CD14-positive monocyte (primary cell): ENCODE measurements at regions not wholly inside any gene's neighbourhood (a gene's known extent, or its start where the extent isn't known, plus 50 kb on each side); places are given as distances from the start of the nearest gene placed in this dataset.

Experiments used
- DNase-seq, 3 donors: peaks; one replicate each; pipeline ENCODE4 v3.0.0-alpha.2; 2011 to 2022
- H2AFZ ChIP-seq: 2 replicates; pipeline ENCODE4 v1.6.0; 2012; ENCODE audit warnings: mild to moderate bottlenecking, low read depth, low read length, inconsistent platforms; ENCODE audit not compliant: insufficient read depth, poor library complexity, severe bottlenecking
- H3K27ac ChIP-seq, 2 donors: 1 replicate in 1 of 2; 2 replicates in 1 of 2; pipeline ENCODE4 v1.5.1; 2012 to 2013; ENCODE audit warnings: low read length in 2 of 2, control low read depth in 1 of 2, inconsistent platforms in 1 of 2, low read depth in 1 of 2, mild to moderate bottlenecking in 1 of 2
- H3K27me3 ChIP-seq, 2 donors: one replicate each; pipeline versions ENCODE4 v1.6.0 to v1.6.1; 2011 to 2013; ENCODE audit warnings: low read length in 2 of 2; ENCODE audit not compliant: control insufficient read depth in 2 of 2, insufficient read depth in 2 of 2
- H3K36me3 ChIP-seq, 2 donors: replicated peaks in 1 of 2; 1 replicate in 1 of 2; 2 replicates in 1 of 2; pipeline versions ENCODE4 v1.5.1 to v1.6.1; 2012 to 2013; ENCODE audit warnings: low read length in 2 of 2, control low read depth in 1 of 2, inconsistent platforms in 1 of 2, mild to moderate bottlenecking in 1 of 2; ENCODE audit not compliant: insufficient read depth in 2 of 2, control insufficient read depth in 1 of 2
- H3K4me1 ChIP-seq, 2 donors: 1 replicate in 1 of 2; 2 replicates in 1 of 2; pipeline versions ENCODE4 v1.5.1 to v1.6.1; 2012 to 2013; ENCODE audit warnings: low read length in 2 of 2, control low read depth in 1 of 2, inconsistent platforms in 1 of 2, mild to moderate bottlenecking in 1 of 2, moderate library complexity in 1 of 2; ENCODE audit not compliant: insufficient read depth in 2 of 2, control insufficient read depth in 1 of 2
- H3K4me2 ChIP-seq: replicated peaks from 2 replicates; pipeline ENCODE3; 2012; ENCODE audit warnings: low read length, moderate library complexity, mild to moderate bottlenecking; ENCODE audit not compliant: poor library complexity, severe bottlenecking; ENCODE audit errors: extremely low read depth
- H3K4me3 ChIP-seq, 3 experiments: fragments of 200-600 bp in 1 of 3; sonication (generic) in 1 of 3; replicated peaks in 1 of 3; 1 replicate in 2 of 3; 2 replicates in 1 of 3; pipeline ENCODE4 v1.5.1; 2011 to 2013; ENCODE audit warnings: low read length in 3 of 3, mild to moderate bottlenecking in 3 of 3, control low read depth in 2 of 3, low read depth in 2 of 3, inconsistent platforms in 1 of 3, moderate library complexity in 1 of 3
- H3K79me2 ChIP-seq: 2 replicates; pipeline ENCODE4 v1.6.0; 2012; ENCODE audit warnings: mild to moderate bottlenecking, control low read depth, inconsistent platforms, low read length, moderate library complexity; ENCODE audit not compliant: insufficient read depth
- H3K9ac ChIP-seq: 2 replicates; pipeline ENCODE4 v1.6.0; 2017; ENCODE audit warnings: low read length, mild to moderate bottlenecking; ENCODE audit not compliant: insufficient read depth, poor library complexity, severe bottlenecking
- H3K9me3 ChIP-seq, 2 donors: replicated peaks in 1 of 2; 1 replicate in 1 of 2; 2 replicates in 1 of 2; pipeline versions ENCODE4 v1.5.1 to v1.6.1; 2012 to 2013; ENCODE audit warnings: low read length in 2 of 2, control low read depth in 1 of 2; ENCODE audit not compliant: control insufficient read depth in 1 of 2, insufficient read depth in 1 of 2
- H4K20me1 ChIP-seq: 2 replicates; pipeline ENCODE4 v1.6.0; 2012; ENCODE audit warnings: mild to moderate bottlenecking, low read length, control low read depth, moderate library complexity; ENCODE audit not compliant: insufficient read depth
- H3K27ac Mint-ChIP-seq, 7 donors: one replicate each; pipeline ENCODE4 v1.8.0; 2020; ENCODE audit warnings: mild to moderate bottlenecking in 7 of 7, mixed read lengths in 7 of 7, moderate library complexity in 6 of 7, inconsistent platforms in 2 of 7
- H3K27me3 Mint-ChIP-seq, 3 donors: one replicate each; pipeline ENCODE4 v1.8.0; 2021 to 2022; ENCODE audit warnings: low read depth in 3 of 3, mild to moderate bottlenecking in 3 of 3, mixed read lengths in 3 of 3, moderate library complexity in 3 of 3, inconsistent platforms in 1 of 3
- H3K36me3 Mint-ChIP-seq, 2 donors: one replicate each; pipeline ENCODE4 v1.8.0; 2020; ENCODE audit warnings: mixed read lengths in 2 of 2, inconsistent platforms in 1 of 2, mild to moderate bottlenecking in 1 of 2
- H3K4me1 Mint-ChIP-seq: one replicate; pipeline ENCODE4 v1.8.0; 2020; ENCODE audit warnings: mild to moderate bottlenecking, mixed read lengths
- H3K4me3 Mint-ChIP-seq, 2 donors: one replicate each; pipeline ENCODE4 v1.8.0; 2020; ENCODE audit warnings: mild to moderate bottlenecking in 2 of 2, mixed read lengths in 2 of 2, moderate library complexity in 1 of 2
- H3K9me3 Mint-ChIP-seq, 7 donors: one replicate each; pipeline ENCODE4 v1.8.0; 2020 to 2022; ENCODE audit warnings: mixed read lengths in 7 of 7, mild to moderate bottlenecking in 6 of 7, moderate library complexity in 6 of 7, inconsistent platforms in 2 of 7
- WGBS: methylation state at CpG from one replicate; pipeline ENCODE4 v1.1.5; 2013; ENCODE audit warnings: missing lambda C conversion rate; ENCODE audit not compliant: insufficient coverage; 5-methylcytosine and 5-hydroxymethylcytosine counted together
- intact Hi-C, 2 donors: fragments of 100-400 bp; cut with micrococcal nuclease; formaldehyde crosslinking; loops; one replicate each; pipeline versions ENCODE4 v1.15.0 to v1.15.1; 2023
- TF ChIP-seq, protein P1 (sequence below): fragments of 200-600 bp; IDR thresholded peaks from one replicate; pipeline ENCODE4 v1.8.0; 2022; ENCODE audit warnings: antibody characterized with exemption, mild to moderate bottlenecking

DNA sequence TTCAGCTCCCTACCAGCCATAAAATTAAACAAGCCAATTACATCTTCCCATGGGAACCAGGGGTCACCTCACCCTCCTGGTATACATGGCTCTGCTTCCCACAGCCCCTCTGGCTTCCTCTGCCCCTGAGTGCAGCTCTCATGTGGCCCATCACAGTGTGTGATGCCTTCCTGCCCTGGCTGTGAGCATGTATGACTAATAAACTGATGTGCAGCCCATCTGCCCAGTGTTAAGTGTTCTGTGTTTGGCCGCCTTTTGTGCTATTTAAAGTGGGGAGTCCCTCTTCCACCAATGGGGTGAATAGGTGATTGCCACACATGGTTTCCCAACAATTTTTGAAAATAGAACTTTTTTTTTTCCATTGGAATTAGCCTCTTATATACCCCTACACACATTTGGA, 87.7 kb upstream of the PIEZO2 start:
- no peak overlapping the region for H3K9ac ChIP-seq
- TF ChIP-seq, protein P1, sequence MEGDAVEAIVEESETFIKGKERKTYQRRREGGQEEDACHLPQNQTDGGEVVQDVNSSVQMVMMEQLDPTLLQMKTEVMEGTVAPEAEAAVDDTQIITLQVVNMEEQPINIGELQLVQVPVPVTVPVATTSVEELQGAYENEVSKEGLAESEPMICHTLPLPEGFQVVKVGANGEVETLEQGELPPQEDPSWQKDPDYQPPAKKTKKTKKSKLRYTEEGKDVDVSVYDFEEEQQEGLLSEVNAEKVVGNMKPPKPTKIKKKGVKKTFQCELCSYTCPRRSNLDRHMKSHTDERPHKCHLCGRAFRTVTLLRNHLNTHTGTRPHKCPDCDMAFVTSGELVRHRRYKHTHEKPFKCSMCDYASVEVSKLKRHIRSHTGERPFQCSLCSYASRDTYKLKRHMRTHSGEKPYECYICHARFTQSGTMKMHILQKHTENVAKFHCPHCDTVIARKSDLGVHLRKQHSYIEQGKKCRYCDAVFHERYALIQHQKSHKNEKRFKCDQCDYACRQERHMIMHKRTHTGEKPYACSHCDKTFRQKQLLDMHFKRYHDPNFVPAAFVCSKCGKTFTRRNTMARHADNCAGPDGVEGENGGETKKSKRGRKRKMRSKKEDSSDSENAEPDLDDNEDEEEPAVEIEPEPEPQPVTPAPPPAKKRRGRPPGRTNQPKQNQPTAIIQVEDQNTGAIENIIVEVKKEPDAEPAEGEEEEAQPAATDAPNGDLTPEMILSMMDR: no peak
- no peaks in the 10 kb centered on the region for H3K79me2 ChIP-seq
- H3K36me3 ChIP-seq: no peaks in the 10 kb centered on the region
- Mint-ChIP-seq H3K4me3 (no peak overlapping the region), H3K27ac (no peak overlapping the region), H3K36me3 (no peaks in the 10 kb centered on the region), H3K27me3 (no peaks in the 10 kb centered on the region), H3K9me3 (peaks cover 0 to 7% (median 0%) of the 10 kb centered on the region in 7 donors), H3K4me1 (no peaks in the 10 kb centered on the region)
- DNase-seq: no peak
- no peaks in the 10 kb centered on the region for H3K9me3 ChIP-seq
- no peak overlapping the region for H3K4me2 ChIP-seq
- no peaks in the 10 kb centered on the region for H3K27me3 ChIP-seq
- H3K27ac ChIP-seq: no peak overlapping the region
- intact Hi-C loops: no loop called here
- no peaks in the 10 kb centered on the region for H3K4me1 ChIP-seq
- WGBS: no CpG with 5 or more reads among the region's 1 CpG
- H3K4me3 ChIP-seq: no peak overlapping the region
- H2AFZ ChIP-seq: no peak overlapping the region
- H4K20me1 ChIP-seq: no peaks in the 10 kb centered on the region

DNA sequence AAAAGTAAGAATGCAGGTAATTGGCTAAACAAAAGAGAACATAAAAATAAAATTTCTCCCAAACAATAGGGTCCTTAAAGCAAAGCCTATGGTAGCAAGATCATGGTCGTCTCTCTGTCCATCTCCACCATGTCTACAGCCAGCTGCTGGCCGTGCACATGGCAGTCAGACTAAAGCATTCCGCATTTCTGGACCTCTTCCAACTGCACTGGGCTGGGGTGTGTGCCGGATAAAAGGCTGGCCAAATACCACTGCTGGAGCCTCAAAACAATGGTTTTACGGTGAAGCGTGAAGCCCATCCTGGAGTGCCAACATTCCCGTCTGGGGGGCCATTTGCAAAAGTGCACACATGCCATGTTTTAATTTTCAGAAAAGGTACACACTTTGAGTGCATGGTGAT, 74.8 kb upstream of the PIEZO2 start:
- no peak for DNase-seq
- Histone ChIP-seq H3K9ac (no peak overlapping the region), H3K4me2 (no peak overlapping the region), H4K20me1 (no peaks in the 10 kb centered on the region), H3K9me3 (peaks cover 0 to 2% of the 10 kb centered on the region in 2 donors), H3K36me3 (no peaks in the 10 kb centered on the region), H2AFZ (no peak overlapping the region), H3K79me2 (no peaks in the 10 kb centered on the region), H3K4me1 (no peaks in the 10 kb centered on the region), H3K4me3 (no peak overlapping the region), H3K27me3 (no peaks in the 10 kb centered on the region), H3K27ac (no peak overlapping the region)
- TF ChIP-seq, protein P1: no peak
- WGBS: 95% methylated on average over 7 of the region's 7 CpGs
- H3K27ac Mint-ChIP-seq: no peak overlapping the region
- no peak overlapping the region for H3K4me3 Mint-ChIP-seq
- H3K27me3 Mint-ChIP-seq: peaks cover 0 to 1% (median 0%) of the 10 kb centered on the region in 3 donors
- intact Hi-C loops: no loop called here
- no peaks in the 10 kb centered on the region for H3K36me3 Mint-ChIP-seq
- H3K9me3 Mint-ChIP-seq: peaks cover 0 to 18% (median 3%) of the 10 kb centered on the region in 7 donors
- no peaks in the 10 kb centered on the region for H3K4me1 Mint-ChIP-seq
